Fibroblast of lung (primary cell): ENCODE measurements at regions not wholly inside any gene's neighbourhood (a gene's known extent, or its start where the extent isn't known, plus 50 kb on each side); places are given as distances from the start of the nearest gene placed in this dataset.

ENCODE experiments used
- EZH2 ChIP-seq: IDR thresholded peaks from 2 replicates; pipeline ENCODE4 v1.5.1; 2012; ENCODE audit warnings: low read length, control low read depth, mild to moderate bottlenecking; ENCODE audit errors: missing control alignments
- TF ChIP-seq, protein P1 (sequence below), 2 donors: IDR thresholded peaks in 1 of 2; conservative IDR thresholded peaks in 1 of 2; 1 replicate in 1 of 2; 2 replicates in 1 of 2; pipeline ENCODE4 v1.5.1; 2011 to 2012; ENCODE audit warnings: low read length in 2 of 2, control low read depth in 1 of 2, inconsistent platforms in 1 of 2, low read depth in 1 of 2, mild to moderate bottlenecking in 1 of 2

DNA sequence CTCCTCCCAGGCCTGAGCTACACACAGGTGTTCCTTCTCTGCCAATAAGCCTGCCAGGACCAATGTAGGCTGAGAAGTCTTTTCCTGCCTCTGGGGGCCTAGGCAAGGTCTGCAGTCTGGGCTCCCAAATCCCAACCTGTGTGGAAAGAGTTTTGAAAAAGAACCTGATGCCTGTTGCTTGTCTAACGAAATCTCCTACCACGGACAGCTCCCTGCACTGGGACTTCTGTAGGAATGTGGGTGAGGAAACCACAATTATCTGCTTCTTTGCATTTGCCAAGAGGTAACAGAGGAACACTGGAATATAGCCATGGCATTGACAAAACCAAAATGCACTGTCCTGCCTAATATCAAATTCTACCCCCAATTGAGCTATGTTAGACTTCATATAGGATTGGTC lies 877.0 kb upstream of the TMEM132C start:
- TF ChIP-seq, protein P1, sequence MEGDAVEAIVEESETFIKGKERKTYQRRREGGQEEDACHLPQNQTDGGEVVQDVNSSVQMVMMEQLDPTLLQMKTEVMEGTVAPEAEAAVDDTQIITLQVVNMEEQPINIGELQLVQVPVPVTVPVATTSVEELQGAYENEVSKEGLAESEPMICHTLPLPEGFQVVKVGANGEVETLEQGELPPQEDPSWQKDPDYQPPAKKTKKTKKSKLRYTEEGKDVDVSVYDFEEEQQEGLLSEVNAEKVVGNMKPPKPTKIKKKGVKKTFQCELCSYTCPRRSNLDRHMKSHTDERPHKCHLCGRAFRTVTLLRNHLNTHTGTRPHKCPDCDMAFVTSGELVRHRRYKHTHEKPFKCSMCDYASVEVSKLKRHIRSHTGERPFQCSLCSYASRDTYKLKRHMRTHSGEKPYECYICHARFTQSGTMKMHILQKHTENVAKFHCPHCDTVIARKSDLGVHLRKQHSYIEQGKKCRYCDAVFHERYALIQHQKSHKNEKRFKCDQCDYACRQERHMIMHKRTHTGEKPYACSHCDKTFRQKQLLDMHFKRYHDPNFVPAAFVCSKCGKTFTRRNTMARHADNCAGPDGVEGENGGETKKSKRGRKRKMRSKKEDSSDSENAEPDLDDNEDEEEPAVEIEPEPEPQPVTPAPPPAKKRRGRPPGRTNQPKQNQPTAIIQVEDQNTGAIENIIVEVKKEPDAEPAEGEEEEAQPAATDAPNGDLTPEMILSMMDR (conservative IDR thresholded peaks at IDR 0.05 in 1 of 2, IDR thresholded peaks at IDR 0.05 in 1 of 2; ENCODE audit: low read depth in 1 of 2, low read length in 2 of 2), result no peak
- no peak for TF ChIP-seq EZH2
